ENCODE measurements at regions not wholly inside any gene's neighbourhood (a gene's known extent, or its start where the extent isn't known, plus 50 kb on each side); places are given as distances from the start of the nearest gene placed in this dataset.

DNA sequence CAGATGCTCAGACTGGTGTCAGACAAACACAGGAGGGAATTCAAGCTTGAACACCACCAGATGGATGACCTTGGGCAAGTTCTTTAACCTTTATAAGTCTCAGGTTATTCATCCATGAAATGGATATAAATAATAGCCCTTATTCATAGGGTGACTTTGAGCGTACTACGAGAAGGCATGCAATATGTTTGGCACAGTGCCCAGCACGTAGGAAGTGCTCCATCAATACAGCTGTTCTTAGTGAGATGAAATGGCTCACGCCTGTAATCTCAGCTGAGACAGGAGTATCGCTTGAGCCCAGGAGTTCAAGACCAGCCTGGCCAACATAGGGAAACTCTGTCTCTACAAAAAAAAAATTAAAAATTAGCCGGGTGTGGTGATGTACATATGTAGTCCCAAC lies 84.8 kb upstream of the FICD start:
- H3K9me3 Mint-ChIP-seq = no peaks in the 10 kb centered on the region

DNA sequence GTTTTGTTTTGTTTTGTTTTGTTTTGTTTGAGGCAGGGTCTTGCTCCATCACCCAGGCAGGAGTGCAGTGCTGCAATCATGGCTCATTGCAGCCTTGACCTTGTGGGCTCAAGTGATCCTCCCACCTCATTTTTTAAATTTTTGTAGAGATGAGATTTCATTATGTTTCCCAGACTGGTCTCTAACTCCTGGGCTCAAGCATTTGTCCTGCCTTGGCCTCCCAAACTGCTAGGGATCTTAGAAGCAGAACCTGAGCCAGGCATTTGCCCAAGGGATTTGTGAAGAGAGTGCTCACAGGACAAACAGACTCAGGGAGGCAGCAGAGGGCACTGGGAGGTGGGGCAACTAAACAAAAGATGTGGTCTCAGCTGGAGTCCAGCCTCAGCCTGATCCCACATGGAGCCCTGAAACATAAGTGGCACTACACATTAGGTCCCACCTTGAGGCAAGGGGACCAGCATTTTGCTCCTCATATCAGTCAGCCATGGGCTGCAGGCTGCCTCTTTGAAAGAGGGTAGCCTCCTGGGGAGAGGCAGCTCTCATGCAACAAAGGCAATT lies 86.2 kb upstream of the CMKLR1 start:
- Histone ChIP-seq H3K9me3 (ENCODE audit: control insufficient read depth, low read length) (no peaks in the 10 kb centered on the region), H3K4me1 (ENCODE audit: control insufficient read depth, insufficient read depth, low read length) (no peaks in the 10 kb centered on the region), H3K27me3 (ENCODE audit: control insufficient read depth, insufficient read depth, low read length, poor library complexity, severe bottlenecking) (peaks cover 51% of the 10 kb centered on the region), H3K4me3 (ENCODE audit: low read length) (no peak overlapping the region), H3K9ac (ENCODE audit: extremely low read depth, low read length, poor library complexity, severe bottlenecking) (no peak overlapping the region), H3K27ac (ENCODE audit: low read depth, low read length) (no peak overlapping the region), H3K36me3 (ENCODE audit: control insufficient read depth, insufficient read depth, low read length) (no peaks in the 10 kb centered on the region)
- Mint-ChIP-seq H3K4me1 (peaks cover 6% of the 10 kb centered on the region), H3K9me3 (no peaks in the 10 kb centered on the region), H3K36me3 (ENCODE audit: low read depth) (no peaks in the 10 kb centered on the region), H3K27ac (no peak overlapping the region), H3K27me3 (ENCODE audit: insufficient read depth) (peaks cover 62% of the 10 kb centered on the region), H3K4me3 (no peak overlapping the region)
- DNase-seq = peak; percentile 82
- peak; percentile 65 for TF ChIP-seq CTCF (conservative IDR thresholded peaks at IDR 0.05)

More for the DNA sequence above, 84.8 kb upstream of the FICD start:
- peaks cover 56% of the 10 kb centered on the region for H3K27me3 ChIP-seq (ENCODE audit: control insufficient read depth, insufficient read depth, low read length, poor library complexity, severe bottlenecking)
- no peak overlapping the region for H3K4me3 ChIP-seq (ENCODE audit: low read length)
- 92 to 95% methylated on average over 6 of the region's 6 CpGs for WGBS, 2 experiments (ENCODE audit: insufficient coverage in 1 of 2, insufficient read length in 1 of 2)
- Mint-ChIP-seq H3K36me3 (ENCODE audit: low read depth) (no peaks in the 10 kb centered on the region), H3K27ac (no peak overlapping the region), H3K27me3 (ENCODE audit: insufficient read depth) (peaks cover 56% of the 10 kb centered on the region), H3K4me1 (peaks cover 5% of the 10 kb centered on the region), H3K4me3 (no peak overlapping the region)
- H3K4me1 ChIP-seq (ENCODE audit: control insufficient read depth, insufficient read depth, low read length) = no peaks in the 10 kb centered on the region
- H3K9me3 ChIP-seq (ENCODE audit: control insufficient read depth, low read length) = no peaks in the 10 kb centered on the region
- DNase-seq = no peak
- TF ChIP-seq CTCF (conservative IDR thresholded peaks at IDR 0.05) = no peak
- no peak overlapping the region for H3K27ac ChIP-seq (ENCODE audit: low read depth, low read length)
- H3K36me3 ChIP-seq (ENCODE audit: control insufficient read depth, insufficient read depth, low read length) = no peaks in the 10 kb centered on the region
- H3K9ac ChIP-seq (ENCODE audit: extremely low read depth, low read length, poor library complexity, severe bottlenecking) = no peak overlapping the region

- Histone ChIP-seq H3K4me1 (ENCODE audit: control insufficient read depth, insufficient read depth, low read length) (no peaks in the 10 kb centered on the region), H3K27ac (ENCODE audit: low read depth, low read length) (no peak overlapping the region), H3K9me3 (ENCODE audit: control insufficient read depth, low read length) (no peaks in the 10 kb centered on the region), H3K4me3 (ENCODE audit: low read length) (no peak overlapping the region), H3K27me3 (ENCODE audit: control insufficient read depth, insufficient read depth, low read length, poor library complexity, severe bottlenecking) (peaks cover 46% of the 10 kb centered on the region), H3K9ac (ENCODE audit: extremely low read depth, low read length, poor library complexity, severe bottlenecking) (no peak overlapping the region), H3K36me3 (ENCODE audit: control insufficient read depth, insufficient read depth, low read length) (no peaks in the 10 kb centered on the region)
- 90 to 100% methylated on average over 2 to 3 of the region's 3 CpGs for WGBS, 2 experiments (ENCODE audit: insufficient coverage in 1 of 2, insufficient read length in 1 of 2)
- DNase-seq = no peak
- Mint-ChIP-seq H3K4me3 (no peak overlapping the region), H3K27ac (no peak overlapping the region), H3K4me1 (peaks cover 6% of the 10 kb centered on the region), H3K27me3 (ENCODE audit: insufficient read depth) (peaks cover 57% of the 10 kb centered on the region), H3K36me3 (ENCODE audit: low read depth) (no peaks in the 10 kb centered on the region), H3K9me3 (no peaks in the 10 kb centered on the region)
- no peak for TF ChIP-seq CTCF (conservative IDR thresholded peaks at IDR 0.05)
These were observed 85.7 kb upstream of the CMKLR1 start for GRCh38 chr12:108424816-108425215.

Data from endodermal cell (in vitro differentiated cells).